ACC112 (cell line): ENCODE measurements at regions not wholly inside any gene's neighbourhood (a gene's known extent, or its start where the extent isn't known, plus 50 kb on each side); places are given as distances from the start of the nearest gene placed in this dataset.

ENCODE experiments used
- H2AFZ ChIP-seq: fragments of 200-600 bp; sonication (generic); one replicate; pipeline ENCODE4 v1.6.0; 2017; ENCODE audit warnings: antibody characterized with exemption, low read length; ENCODE audit not compliant: unreplicated experiment
- H3K27ac ChIP-seq: fragments of 200-600 bp; sonication (generic); 2 replicates; pipeline ENCODE4 v1.5.1; 2014; ENCODE audit warnings: low read depth, mild to moderate bottlenecking, antibody characterized with exemption, low read length, moderate library complexity
- H3K27me3 ChIP-seq: fragments of 200-600 bp; sonication (generic); 2 replicates; pipeline ENCODE4 v1.6.1; 2014; ENCODE audit warnings: mild to moderate bottlenecking, antibody characterized with exemption, low read length, moderate library complexity, mixed read lengths; ENCODE audit not compliant: insufficient read depth
- H3K36me3 ChIP-seq: fragments of 200-600 bp; sonication (generic); 2 replicates; pipeline ENCODE4 v1.6.1; 2016; ENCODE audit warnings: mild to moderate bottlenecking, antibody characterized with exemption, low read length, moderate library complexity, mixed read lengths; ENCODE audit not compliant: insufficient read depth
- H3K4me1 ChIP-seq: fragments of 200-600 bp; sonication (generic); one replicate; pipeline ENCODE4 v1.6.1; 2016; ENCODE audit warnings: low read length, mixed read lengths; ENCODE audit not compliant: insufficient read depth, unreplicated experiment, control insufficient read depth
- H3K4me3 ChIP-seq: fragments of 200-600 bp; sonication (generic); 2 replicates; pipeline ENCODE4 v1.5.1; 2014; ENCODE audit warnings: mild to moderate bottlenecking, low read depth, low read length
- H3K79me2 ChIP-seq: fragments of 200-600 bp; sonication (generic); one replicate; pipeline ENCODE4 v1.6.0; 2016; ENCODE audit warnings: low read length; ENCODE audit not compliant: control insufficient read depth, unreplicated experiment, insufficient read depth

DNA sequence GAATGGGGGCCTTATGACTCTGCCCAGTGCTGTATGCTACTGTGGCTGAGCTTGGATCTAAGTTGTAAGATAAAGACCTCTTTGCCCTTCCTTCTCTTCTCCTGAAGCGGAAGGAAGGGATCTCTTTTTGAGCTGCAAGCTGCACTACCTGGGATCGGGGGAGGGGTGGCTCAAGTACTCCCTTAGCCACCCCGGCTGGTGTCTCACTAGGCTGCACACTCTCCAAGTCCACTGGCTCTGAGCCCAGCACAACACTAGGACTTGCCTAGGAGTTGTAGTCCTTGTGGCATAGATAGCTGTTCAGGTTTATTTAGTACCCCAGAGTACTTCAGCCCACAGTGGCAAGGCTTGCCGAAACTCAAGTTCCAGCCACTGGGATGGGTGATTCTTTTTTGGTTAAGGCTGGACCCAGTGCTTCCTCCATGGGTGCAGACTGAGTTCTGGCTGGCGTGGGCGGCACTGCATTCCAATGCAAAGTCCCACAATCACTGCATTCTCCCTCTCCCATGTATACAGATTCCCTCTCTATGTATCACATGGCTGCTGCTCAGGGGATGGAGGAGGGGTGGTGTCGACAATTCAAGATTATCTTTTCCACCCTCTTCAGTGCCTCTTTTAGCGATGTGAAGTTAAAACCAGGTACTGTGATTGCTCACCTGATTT lies 76.2 kb upstream of the SLC25A13 start:
- no peak overlapping the region for H3K4me3 ChIP-seq
- H3K4me1 ChIP-seq: no peaks in the 10 kb centered on the region
- H3K27ac ChIP-seq: no peak overlapping the region
- H3K27me3 ChIP-seq: no peaks in the 10 kb centered on the region
- H2AFZ ChIP-seq: no peak overlapping the region
- no peaks in the 10 kb centered on the region for H3K36me3 ChIP-seq
- H3K79me2 ChIP-seq: no peaks in the 10 kb centered on the region

- H3K27ac ChIP-seq: peak overlapping the region; percentile 94
- peaks cover 13% of the 10 kb centered on the region for H3K4me1 ChIP-seq
- H3K36me3 ChIP-seq: no peaks in the 10 kb centered on the region
- no peaks in the 10 kb centered on the region for H3K27me3 ChIP-seq
- H3K4me3 ChIP-seq: peak overlapping the region; percentile 56
- H3K79me2 ChIP-seq: no peaks in the 10 kb centered on the region
- peak overlapping the region; percentile 74 for H2AFZ ChIP-seq
Observed at GRCh38 chr7:96388620-96389383, 66.9 kb upstream of the SLC25A13 start.

GRCh38 chr7:96388166-96388565 lies 66.3 kb upstream of the SLC25A13 start:
- Histone ChIP-seq H3K27me3 (no peaks in the 10 kb centered on the region), H2AFZ (no peak overlapping the region), H3K27ac (peak overlapping the region; percentile 94), H3K4me1 (peaks cover 13% of the 10 kb centered on the region), H3K4me3 (peak overlapping the region; percentile 56), H3K79me2 (no peaks in the 10 kb centered on the region), H3K36me3 (no peaks in the 10 kb centered on the region)

- no peak overlapping the region for H3K4me3 ChIP-seq
Observed at GRCh38 chr7:96380111-96380512, 58.2 kb upstream of the SLC25A13 start.

DNA sequence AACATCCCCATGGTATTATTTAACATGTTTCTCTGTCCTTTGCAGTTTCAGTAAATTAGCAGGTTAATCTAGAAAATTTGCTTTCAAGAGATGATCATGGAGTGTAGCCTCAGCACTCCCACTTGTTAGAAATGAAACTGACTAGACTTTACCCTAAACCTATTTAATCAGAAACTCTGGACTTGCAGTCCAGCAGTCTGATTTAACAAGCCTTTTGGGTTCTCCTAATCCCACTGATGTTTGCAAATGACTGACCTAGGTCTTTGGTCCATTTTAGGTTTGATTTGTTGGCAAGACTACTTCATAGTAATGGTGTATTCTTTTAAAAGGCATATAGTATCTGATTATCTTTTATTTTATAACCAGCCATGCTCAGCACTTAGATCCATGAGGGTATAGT lies 55.5 kb upstream of the SLC25A13 start:
- Histone ChIP-seq H3K4me3 (no peak overlapping the region), H3K27me3 (no peaks in the 10 kb centered on the region), H3K4me1 (no peaks in the 10 kb centered on the region), H3K36me3 (no peaks in the 10 kb centered on the region), H3K79me2 (no peaks in the 10 kb centered on the region), H2AFZ (no peak overlapping the region), H3K27ac (no peak overlapping the region)

More at GRCh38 chr7:96380111-96380512, 58.2 kb upstream of the SLC25A13 start:
- no peaks in the 10 kb centered on the region for H3K27me3 ChIP-seq
- no peaks in the 10 kb centered on the region for H3K36me3 ChIP-seq
- H3K4me1 ChIP-seq: no peaks in the 10 kb centered on the region
- H3K27ac ChIP-seq: no peak overlapping the region
- H2AFZ ChIP-seq: no peak overlapping the region
- no peaks in the 10 kb centered on the region for H3K79me2 ChIP-seq
